ENCODE measurements at regions not wholly inside any gene's neighbourhood (a gene's known extent, or its start where the extent isn't known, plus 50 kb on each side); places are given as distances from the start of the nearest gene placed in this dataset.

GRCh38 chr2:59034106-59034505, 793.0 kb upstream of the FANCL start:
- DNase-seq, result no peak

GRCh38 chr2:59033661-59034060, 792.5 kb upstream of the FANCL start:
- DNase-seq, result no peak

GRCh38 chr2:59032499-59032898, 791.4 kb upstream of the FANCL start:
- DNase-seq, result no peak

- DNase-seq, result peak; percentile 65
Observed at GRCh38 chr2:59029058-59029457, 787.9 kb upstream of the FANCL start.

GRCh38 chr2:59027320-59027719, 786.2 kb upstream of the FANCL start:
- no peak for DNase-seq

- DNase-seq, result no peak
Observed at GRCh38 chr2:59025157-59025757, 784.1 kb upstream of the FANCL start.

GRCh38 chr2:59021786-59022185, 780.7 kb upstream of the FANCL start:
- no peak for DNase-seq

- peak; percentile 33 for DNase-seq
Observed at GRCh38 chr2:59019566-59020159, 778.5 kb upstream of the FANCL start.

GRCh38 chr2:59018737-59019136, 777.6 kb upstream of the FANCL start:
- DNase-seq, result no peak

GRCh38 chr2:59015027-59015426, 773.9 kb upstream of the FANCL start:
- DNase-seq, result no peak

- no peak for DNase-seq
Observed at GRCh38 chr2:59012971-59013370, 771.8 kb upstream of the FANCL start.

GRCh38 chr2:59012234-59012633, 771.1 kb upstream of the FANCL start:
- no peak for DNase-seq

- DNase-seq, result no peak
Observed at GRCh38 chr2:59008950-59009349, 767.8 kb upstream of the FANCL start.

- DNase-seq, result no peak
Observed at GRCh38 chr2:59005836-59006615, 764.9 kb upstream of the FANCL start.

GRCh38 chr2:59004621-59005020, 763.5 kb upstream of the FANCL start:
- no peak for DNase-seq

- no peak for DNase-seq
Observed at GRCh38 chr2:59000796-59001195, 759.7 kb upstream of the FANCL start.

- DNase-seq, result peak; percentile 53
Observed at GRCh38 chr2:58992062-58992706, 751.1 kb upstream of the FANCL start.

GRCh38 chr2:58991357-58991756, 750.2 kb upstream of the FANCL start:
- no peak for DNase-seq

GRCh38 chr2:58985541-58985940, 744.4 kb upstream of the FANCL start:
- no peak for DNase-seq

- DNase-seq, result no peak
Observed at GRCh38 chr2:58984731-58985130, 743.6 kb upstream of the FANCL start.

- no peak for DNase-seq
Observed at GRCh38 chr2:58983111-58983510, 742.0 kb upstream of the FANCL start.

GRCh38 chr2:58981237-58981636, 740.1 kb upstream of the FANCL start:
- no peak for DNase-seq

GRCh38 chr2:58976375-58977071, 735.4 kb upstream of the FANCL start:
- no peak for DNase-seq

Measured in hindlimb muscle (tissue), 1 donor.